Tibial artery (tissue), 4 donors: ENCODE measurements at regions not wholly inside any gene's neighbourhood (a gene's known extent, or its start where the extent isn't known, plus 50 kb on each side); places are given as distances from the start of the nearest gene placed in this dataset.

ENCODE experiments used
- DNase-seq, 2 donors: peaks; one replicate each; pipeline ENCODE4 v3.0.0-alpha.2; 2019
- H3K27ac ChIP-seq, 2 donors: fragments of 200-600 bp; sonication (generic) in 1 of 2; 1 replicate in 1 of 2; 2 replicates in 1 of 2; pipeline ENCODE4 v1.5.1; 2018 to 2019; ENCODE audit warnings: mild to moderate bottlenecking in 1 of 2
- H3K27me3 ChIP-seq, 2 donors: fragments of 200-600 bp; sonication (generic) in 1 of 2; one replicate each; pipeline versions ENCODE4 v1.5.1 to v1.6.0; 2016 to 2019
- H3K36me3 ChIP-seq, 3 donors: fragments of 200-600 bp; sonication (generic) in 2 of 3; one replicate each; pipeline ENCODE4 v1.5.1; 2016 to 2019; ENCODE audit warnings: mild to moderate bottlenecking in 2 of 3
- H3K4me1 ChIP-seq, 4 donors: fragments of 200-600 bp; sonication (generic) in 2 of 4; 1 replicate in 3 of 4; 2 replicates in 1 of 4; pipeline ENCODE4 v1.5.1; 2016 to 2019
- H3K4me3 ChIP-seq, 2 donors: fragments of 200-600 bp; sonication (generic) in 1 of 2; 1 replicate in 1 of 2; 2 replicates in 1 of 2; pipeline ENCODE4 v1.5.1; 2018 to 2019; ENCODE audit warnings: mild to moderate bottlenecking in 2 of 2
- H3K9me3 ChIP-seq, 3 donors: fragments of 200-600 bp; sonication (generic) in 1 of 3; one replicate each; pipeline ENCODE4 v1.5.1; 2016 to 2019
- CTCF ChIP-seq, 2 experiments: fragments of 200-600 bp in 1 of 2; fragments of 450-650 bp in 1 of 2; IDR thresholded peaks; one replicate each; pipeline ENCODE4 v1.5.1; 2017 to 2019; ENCODE audit warnings: antibody characterized with exemption in 2 of 2, mild to moderate bottlenecking in 1 of 2, moderate library complexity in 1 of 2
- intact Hi-C: fragments of 100-400 bp; cut with DNase I; formaldehyde crosslinking; loops from one replicate; pipeline ENCODE4 v1.15.0; 2023; ENCODE audit warnings: low total_unique reads

DNA sequence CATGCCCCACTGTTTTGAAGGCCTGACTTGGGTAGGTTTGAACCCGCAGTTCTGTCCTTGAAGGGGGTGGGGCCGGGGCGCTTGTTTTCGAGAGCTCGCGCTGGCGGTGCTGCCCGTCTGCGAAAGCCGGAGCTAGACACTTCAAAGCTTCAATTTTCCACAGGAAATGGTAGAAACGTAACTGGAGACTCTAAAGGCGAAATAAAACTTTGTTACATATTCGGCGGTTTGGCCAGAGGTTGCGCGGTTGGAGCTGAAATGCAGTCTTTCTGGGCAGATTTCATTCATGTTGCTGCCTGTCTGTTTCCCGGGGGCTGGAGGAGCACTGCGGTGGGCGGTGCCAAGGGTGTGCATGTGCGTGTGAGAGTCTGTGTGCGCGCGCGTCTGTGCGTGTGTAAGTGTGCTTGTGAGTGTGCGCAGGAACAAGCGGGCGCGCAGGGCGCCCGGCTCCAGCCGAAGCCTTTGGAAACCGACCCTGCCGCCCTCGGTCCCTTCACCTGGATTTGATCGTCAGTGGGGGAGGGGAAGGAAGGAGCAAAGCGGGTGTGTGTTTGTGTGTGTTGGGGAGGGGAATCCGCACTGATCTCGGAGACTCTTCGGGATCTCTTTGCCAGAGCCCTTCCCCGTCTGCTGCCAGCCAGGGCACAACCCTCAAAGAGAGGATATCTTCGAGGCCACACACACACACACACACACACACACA, 227.7 kb upstream of the CRY1 start:
- Histone ChIP-seq H3K27ac (no peak overlapping the region), H3K27me3 (peaks cover 0 to 80% of the 10 kb centered on the region in 2 donors), H3K4me1 (peaks cover 0 to 35% (median 29%) of the 10 kb centered on the region in 4 donors), H3K9me3 (no peaks in the 10 kb centered on the region), H3K4me3 (peak overlapping the region in 1 of 2 donors; percentile 34), H3K36me3 (no peaks in the 10 kb centered on the region)
- TF ChIP-seq CTCF (IDR thresholded peaks at IDR 0.05) = no peak
- intact Hi-C loops = no loop called here
- DNase-seq = no peak

DNA sequence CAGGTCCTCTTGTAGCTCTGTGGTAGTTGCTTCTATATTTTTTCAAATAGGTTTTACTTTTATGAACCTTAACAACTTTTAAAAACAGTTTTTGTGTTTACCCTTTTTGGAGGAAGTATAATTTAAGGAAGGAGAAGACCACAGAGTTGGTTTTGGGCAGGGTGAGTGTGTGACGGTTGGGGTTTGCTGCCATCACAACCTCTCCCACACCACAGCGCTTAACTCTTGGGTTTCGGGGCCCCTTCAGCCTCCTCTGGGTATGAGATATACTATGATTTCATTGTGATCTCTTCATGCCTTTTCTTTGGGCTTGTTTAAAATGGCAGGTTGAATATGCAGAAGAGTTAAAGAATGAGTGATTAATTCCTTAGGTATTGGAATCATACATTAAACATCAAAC, 228.7 kb upstream of the CRY1 start:
- DNase-seq = no peak
- no peak for TF ChIP-seq CTCF (IDR thresholded peaks at IDR 0.05)
- Histone ChIP-seq H3K9me3 (no peaks in the 10 kb centered on the region), H3K4me1 (peaks cover 0 to 35% (median 29%) of the 10 kb centered on the region in 4 donors), H3K36me3 (no peaks in the 10 kb centered on the region), H3K27ac (no peak overlapping the region), H3K27me3 (peaks cover 0 to 73% of the 10 kb centered on the region in 2 donors), H3K4me3 (no peak overlapping the region)
- intact Hi-C loops = no loop called here

DNA sequence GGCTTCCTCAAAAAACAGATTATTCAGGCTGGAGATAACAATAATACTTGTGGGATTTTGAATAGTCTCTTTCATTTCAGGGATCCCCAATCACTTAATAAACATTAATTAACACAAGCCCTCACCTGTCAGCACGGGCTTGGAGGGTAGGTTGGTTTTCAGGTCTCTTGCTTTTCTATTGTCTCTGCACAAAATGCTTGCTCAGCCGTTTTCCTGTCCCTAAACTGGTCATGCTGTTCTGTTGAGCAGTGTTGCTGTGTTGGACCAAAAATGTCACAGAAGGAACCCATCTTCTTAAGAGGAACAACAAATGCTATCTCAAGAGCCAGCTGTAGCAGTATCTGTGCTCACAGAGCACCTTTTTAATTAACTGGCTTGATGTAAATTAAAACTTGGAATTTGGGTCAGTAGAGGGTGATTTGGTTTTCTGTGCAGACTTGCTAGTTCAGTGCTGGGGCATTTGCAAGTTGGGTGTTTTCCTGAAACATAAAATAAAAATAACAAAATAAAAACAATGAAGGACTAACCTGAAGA, 231.8 kb upstream of the CRY1 start:
- no peak overlapping the region for H3K4me3 ChIP-seq
- H3K9me3 ChIP-seq = no peaks in the 10 kb centered on the region
- peaks cover 0 to 12% (median 9%) of the 10 kb centered on the region in 4 donors for H3K4me1 ChIP-seq
- H3K27me3 ChIP-seq = peaks cover 0 to 55% of the 10 kb centered on the region in 2 donors
- no peak overlapping the region for H3K27ac ChIP-seq
- intact Hi-C loops = no loop called here
- H3K36me3 ChIP-seq = no peaks in the 10 kb centered on the region
- no peak for DNase-seq
- TF ChIP-seq CTCF (IDR thresholded peaks at IDR 0.05) = no peak

GRCh38 chr12:107326237-107326636, 232.9 kb upstream of the CRY1 start:
- Histone ChIP-seq H3K27me3 (peaks cover 0 to 47% of the 10 kb centered on the region in 2 donors), H3K4me1 (peaks cover 0 to 1% (median under 1%) of the 10 kb centered on the region in 4 donors), H3K4me3 (no peak overlapping the region), H3K27ac (no peak overlapping the region), H3K36me3 (no peaks in the 10 kb centered on the region), H3K9me3 (no peaks in the 10 kb centered on the region)
- TF ChIP-seq CTCF (IDR thresholded peaks at IDR 0.05) = no peak
- DNase-seq = no peak
- intact Hi-C loops = no loop called here

DNA sequence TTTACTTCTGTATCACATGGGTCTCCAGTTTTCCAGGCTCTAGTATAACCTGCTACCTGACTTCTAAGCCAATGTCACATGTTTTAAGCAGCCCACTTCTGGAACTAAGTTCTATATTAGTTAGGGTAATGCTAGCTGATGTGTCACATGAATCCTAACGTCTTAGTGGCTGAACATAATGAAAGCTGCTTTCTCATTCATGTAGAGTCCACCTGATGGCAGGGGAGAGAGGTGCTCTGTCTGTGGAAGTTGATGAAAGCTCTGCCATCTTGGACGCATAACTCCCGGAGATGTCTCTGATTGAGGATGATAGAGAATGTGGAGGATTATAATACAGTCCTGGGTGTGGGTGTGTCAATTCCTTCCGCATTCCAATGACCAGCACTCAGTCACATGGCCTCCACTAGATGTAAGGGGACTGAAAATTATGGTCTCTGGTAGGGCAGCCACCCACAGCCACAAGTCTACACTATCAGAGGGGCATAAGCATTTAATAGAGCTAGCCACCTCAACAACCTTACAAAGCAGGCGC, 234.4 kb upstream of the CRY1 start:
- Histone ChIP-seq H3K4me1 (no peaks in the 10 kb centered on the region), H3K27ac (no peak overlapping the region), H3K9me3 (no peaks in the 10 kb centered on the region), H3K4me3 (no peak overlapping the region), H3K36me3 (no peaks in the 10 kb centered on the region), H3K27me3 (peaks cover 0 to 34% of the 10 kb centered on the region in 2 donors)
- DNase-seq = no peak
- TF ChIP-seq CTCF (IDR thresholded peaks at IDR 0.05) = no peak
- intact Hi-C loops = no loop called here
